B cell (primary cell): ENCODE measurements at regions not wholly inside any gene's neighbourhood (a gene's known extent, or its start where the extent isn't known, plus 50 kb on each side); places are given as distances from the start of the nearest gene placed in this dataset.

ENCODE experiments used
- ATAC-seq: fragments of 200-7000 bp; cut with Tn5 transposase; one replicate; pipeline ENCODE4 v1.10.0; 2021; ENCODE audit warnings: low read depth, mild to moderate bottlenecking, moderate number of reproducible peaks, moderate library complexity
- CTCF ChIA-PET: fragments of 350-600 bp; sonication (Branson Sonifier 250); formaldehyde crosslinking; loops from one replicate; lab custom pipeline; 2021; ENCODE audit warnings: antibody characterized with exemption, inconsistent platforms; lab: Charles Lee
- POLR2A ChIA-PET: fragments of 350-600 bp; sonication (Branson Sonifier 250); formaldehyde crosslinking; loops from one replicate; lab custom pipeline; 2021; ENCODE audit warnings: antibody characterized with exemption; lab: Charles Lee
- DNase-seq: peaks from one replicate; pipeline ENCODE4 v3.0.0; 2013
- H2AFZ ChIP-seq: 2 replicates; pipeline ENCODE4 v1.6.1; 2012; ENCODE audit warnings: mild to moderate bottlenecking, low read depth, low read length; ENCODE audit not compliant: insufficient read depth, poor library complexity, severe bottlenecking
- H3K27ac ChIP-seq, 2 donors: 1 replicate in 1 of 2; 2 replicates in 1 of 2; pipeline ENCODE4 v1.5.1; 2012 to 2013; ENCODE audit warnings: low read length in 2 of 2, mild to moderate bottlenecking in 2 of 2, moderate library complexity in 1 of 2
- H3K27me3 ChIP-seq, 4 experiments: fragments of 200-600 bp in 1 of 4; sonication (generic) in 1 of 4; replicated peaks in 1 of 4; 1 replicate in 2 of 4; 2 replicates in 2 of 4; pipeline versions ENCODE4 v1.6.1 to v1.7.0; 2013 to 2016; ENCODE audit warnings: low read length in 3 of 4, mild to moderate bottlenecking in 2 of 4, mixed read lengths in 1 of 4, moderate library complexity in 1 of 4; ENCODE audit not compliant: insufficient read depth in 4 of 4, control insufficient read depth in 3 of 4; ENCODE audit errors: control extremely low read depth in 1 of 4
- H3K36me3 ChIP-seq, 2 experiments: replicated peaks in 1 of 2; 1 replicate in 1 of 2; 2 replicates in 1 of 2; pipeline versions ENCODE4 v1.6.1 to v1.7.1; 2013; ENCODE audit warnings: low read length in 1 of 2; ENCODE audit not compliant: insufficient read depth in 2 of 2, control insufficient read depth in 1 of 2; ENCODE audit errors: control extremely low read depth in 1 of 2, extremely low read depth in 1 of 2
- H3K4me1 ChIP-seq, 2 donors: fragments of 200-600 bp in 1 of 2; sonication (generic) in 1 of 2; 1 replicate in 1 of 2; 2 replicates in 1 of 2; pipeline versions ENCODE4 v1.5.1 to v1.6.1; 2013 to 2017; ENCODE audit warnings: low read length in 2 of 2; ENCODE audit not compliant: control insufficient read depth in 2 of 2, insufficient read depth in 2 of 2
- H3K4me2 ChIP-seq: replicated peaks from 2 replicates; pipeline ENCODE3; 2012; ENCODE audit warnings: mild to moderate bottlenecking, low read depth, low read length; ENCODE audit not compliant: poor library complexity, severe bottlenecking
- H3K4me3 ChIP-seq, 5 experiments: fragments of 200-600 bp in 1 of 5; sonication (generic) in 1 of 5; 1 replicate in 3 of 5; 2 replicates in 2 of 5; pipeline versions ENCODE4 v1.5.1 to v1.7.0; 2011 to 2016; ENCODE audit warnings: low read length in 4 of 5, mild to moderate bottlenecking in 4 of 5, low read depth in 2 of 5, control low read depth in 1 of 5, moderate library complexity in 1 of 5; ENCODE audit not compliant: insufficient read depth in 1 of 5; ENCODE audit errors: control extremely low read depth in 1 of 5, extremely low read depth in 1 of 5
- H3K79me2 ChIP-seq: fragments of 200-600 bp; sonication (generic); one replicate; pipeline ENCODE4 v1.6.0; 2016; ENCODE audit warnings: low read length; ENCODE audit not compliant: control insufficient read depth, insufficient read depth
- H3K9ac ChIP-seq: fragments of 200-600 bp; sonication (generic); 2 replicates; pipeline ENCODE4 v1.6.1; 2017; ENCODE audit warnings: mild to moderate bottlenecking, low read length, moderate library complexity
- H3K9me3 ChIP-seq, 3 donors: one replicate each; pipeline versions ENCODE4 v1.6.1 to v1.7.1; 2013; ENCODE audit warnings: low read length in 2 of 3; ENCODE audit not compliant: control insufficient read depth in 2 of 3, insufficient read depth in 1 of 3; ENCODE audit errors: control extremely low read depth in 1 of 3
- H4K20me1 ChIP-seq: 2 replicates; pipeline ENCODE4 v1.6.0; 2012; ENCODE audit warnings: mild to moderate bottlenecking, low read length; ENCODE audit not compliant: insufficient read depth, control insufficient read depth, poor library complexity, severe bottlenecking
- H3K27ac Mint-ChIP-seq: one replicate; pipeline ENCODE4 v1.8.0; 2021; ENCODE audit warnings: mixed read lengths
- H3K27me3 Mint-ChIP-seq: one replicate; pipeline ENCODE4 v1.8.0; 2021; ENCODE audit warnings: mixed read lengths
- H3K4me1 Mint-ChIP-seq: one replicate; pipeline ENCODE4 v1.8.0; 2021; ENCODE audit warnings: mixed read lengths
- H3K4me3 Mint-ChIP-seq: one replicate; pipeline ENCODE4 v1.8.0; 2021; ENCODE audit warnings: mixed read lengths
- H3K9me3 Mint-ChIP-seq: one replicate; pipeline ENCODE4 v1.8.0; 2022; ENCODE audit warnings: mixed read lengths; ENCODE audit not compliant: insufficient read depth
- EZH2 ChIP-seq: IDR thresholded peaks from 2 replicates; pipeline ENCODE4 v1.6.1; 2012; ENCODE audit warnings: borderline replicate concordance, low read depth, mild to moderate bottlenecking, moderate library complexity, low read length; ENCODE audit not compliant: insufficient read depth, poor library complexity, severe bottlenecking
- WGBS: methylation state at CpG from one replicate; pipeline ENCODE4 v1.1.5; 2013; ENCODE audit warnings: missing lambda C conversion rate; ENCODE audit not compliant: insufficient coverage; 5-methylcytosine and 5-hydroxymethylcytosine counted together
- intact Hi-C: fragments of 100-400 bp; cut with micrococcal nuclease; formaldehyde crosslinking; loops from one replicate; pipeline ENCODE4 v1.10.0; 2022
- TF ChIP-seq, protein P1 (sequence below): fragments of 200-600 bp; IDR thresholded peaks from one replicate; pipeline ENCODE4 v1.8.0; 2022; ENCODE audit warnings: antibody characterized with exemption, mild to moderate bottlenecking

DNA sequence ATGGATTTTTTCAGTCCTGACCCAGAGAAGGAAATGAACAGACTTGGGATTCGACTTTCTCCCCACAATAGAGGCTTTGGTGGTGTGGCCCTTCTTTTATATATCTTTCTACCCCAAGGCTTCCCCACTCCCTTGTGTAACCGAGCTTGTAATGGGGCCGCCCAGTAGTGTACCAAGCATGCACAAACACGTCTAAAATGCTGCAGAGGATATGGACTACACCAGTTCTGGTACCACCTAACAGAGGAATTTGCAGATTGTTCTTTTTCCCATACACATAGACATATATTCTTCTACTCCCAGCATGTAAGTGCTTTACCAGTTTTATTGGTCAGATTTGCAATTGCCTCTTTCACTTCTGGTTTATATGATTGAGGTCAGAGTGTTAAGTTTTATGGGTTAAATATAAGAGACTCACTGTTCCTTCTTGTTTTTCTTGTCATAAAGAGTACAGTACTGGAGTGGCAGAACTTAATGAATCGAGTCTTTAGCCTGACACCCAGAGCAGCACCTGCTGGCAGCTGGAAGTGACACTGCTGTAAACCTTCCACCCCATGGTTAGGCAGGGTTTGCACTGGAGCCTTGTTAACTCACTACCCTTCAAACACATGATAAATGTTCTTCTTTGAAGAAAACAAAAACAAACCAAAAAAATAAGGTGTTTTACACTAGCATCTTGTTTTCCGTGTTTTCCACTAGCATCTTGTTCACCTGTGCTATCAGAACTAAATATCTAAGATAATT, 198.6 kb downstream of the PTPRC start:
- H3K4me3 Mint-ChIP-seq: no peak overlapping the region
- peaks cover 5% of the 10 kb centered on the region for H3K4me1 Mint-ChIP-seq
- no peak for TF ChIP-seq EZH2
- no peak overlapping the region for H3K27ac Mint-ChIP-seq
- Histone ChIP-seq H4K20me1 (no peaks in the 10 kb centered on the region), H3K4me3 (no peak overlapping the region), H2AFZ (no peak overlapping the region), H3K9ac (no peak overlapping the region), H3K27me3 (no peaks in the 10 kb centered on the region), H3K36me3 (no peaks in the 10 kb centered on the region), H3K79me2 (no peaks in the 10 kb centered on the region), H3K27ac (no peak overlapping the region), H3K4me2 (no peak overlapping the region), H3K9me3 (no peaks in the 10 kb centered on the region), H3K4me1 (no peaks in the 10 kb centered on the region)
- POLR2A ChIA-PET: no interaction called here
- no peaks in the 10 kb centered on the region for H3K27me3 Mint-ChIP-seq
- intact Hi-C loops: no loop called here
- no peaks in the 10 kb centered on the region for H3K9me3 Mint-ChIP-seq
- CTCF ChIA-PET: no interaction called here
- ATAC-seq (no peak), DNase-seq (no peak)
- 66% methylated on average over 5 of the region's 6 CpGs for WGBS

- H3K9me3 ChIP-seq: no peaks in the 10 kb centered on the region
- H3K79me2 ChIP-seq: no peaks in the 10 kb centered on the region
- H3K4me1 Mint-ChIP-seq: peaks cover 5% of the 10 kb centered on the region
- ChIA-PET POLR2A (no interaction called here), CTCF (no interaction called here)
- DNase-seq (no peak), ATAC-seq (no peak)
- no peaks in the 10 kb centered on the region for H4K20me1 ChIP-seq
- no peaks in the 10 kb centered on the region for H3K36me3 ChIP-seq
- H3K9me3 Mint-ChIP-seq: no peaks in the 10 kb centered on the region
- TF ChIP-seq EZH2: no peak
- TF ChIP-seq, protein P1, sequence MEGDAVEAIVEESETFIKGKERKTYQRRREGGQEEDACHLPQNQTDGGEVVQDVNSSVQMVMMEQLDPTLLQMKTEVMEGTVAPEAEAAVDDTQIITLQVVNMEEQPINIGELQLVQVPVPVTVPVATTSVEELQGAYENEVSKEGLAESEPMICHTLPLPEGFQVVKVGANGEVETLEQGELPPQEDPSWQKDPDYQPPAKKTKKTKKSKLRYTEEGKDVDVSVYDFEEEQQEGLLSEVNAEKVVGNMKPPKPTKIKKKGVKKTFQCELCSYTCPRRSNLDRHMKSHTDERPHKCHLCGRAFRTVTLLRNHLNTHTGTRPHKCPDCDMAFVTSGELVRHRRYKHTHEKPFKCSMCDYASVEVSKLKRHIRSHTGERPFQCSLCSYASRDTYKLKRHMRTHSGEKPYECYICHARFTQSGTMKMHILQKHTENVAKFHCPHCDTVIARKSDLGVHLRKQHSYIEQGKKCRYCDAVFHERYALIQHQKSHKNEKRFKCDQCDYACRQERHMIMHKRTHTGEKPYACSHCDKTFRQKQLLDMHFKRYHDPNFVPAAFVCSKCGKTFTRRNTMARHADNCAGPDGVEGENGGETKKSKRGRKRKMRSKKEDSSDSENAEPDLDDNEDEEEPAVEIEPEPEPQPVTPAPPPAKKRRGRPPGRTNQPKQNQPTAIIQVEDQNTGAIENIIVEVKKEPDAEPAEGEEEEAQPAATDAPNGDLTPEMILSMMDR: no peak
- no peak overlapping the region for H3K4me3 Mint-ChIP-seq
- no peaks in the 10 kb centered on the region for H3K27me3 Mint-ChIP-seq
- no peak overlapping the region for H3K27ac Mint-ChIP-seq
- intact Hi-C loops: no loop called here
- H3K4me1 ChIP-seq: no peaks in the 10 kb centered on the region
- H3K4me2 ChIP-seq: no peak overlapping the region
- H3K27me3 ChIP-seq: no peaks in the 10 kb centered on the region
- H3K27ac ChIP-seq: no peak overlapping the region
- WGBS: no CpG with 5 or more reads among the region's 2 CpGs
- H2AFZ ChIP-seq: no peak overlapping the region
- H3K4me3 ChIP-seq: no peak overlapping the region
- no peak overlapping the region for H3K9ac ChIP-seq
Measured at GRCh38 chr1:198838022-198838342, 199.1 kb downstream of the PTPRC start.
